ENCODE measurements at regions not wholly inside any gene's neighbourhood (a gene's known extent, or its start where the extent isn't known, plus 50 kb on each side); places are given as distances from the start of the nearest gene placed in this dataset.

GRCh38 chr19:29006057-29006735 is 206.8 kb downstream of the UQCRFS1 start:
- TF ChIP-seq CTCF (IDR thresholded peaks at IDR 0.05), result no peak

GRCh38 chr19:29004796-29005195 is 208.2 kb downstream of the UQCRFS1 start:
- no peak for TF ChIP-seq CTCF (IDR thresholded peaks at IDR 0.05)

- no peak for TF ChIP-seq CTCF (IDR thresholded peaks at IDR 0.05)
Observed at GRCh38 chr19:29003641-29004409, 209.1 kb downstream of the UQCRFS1 start.

GRCh38 chr19:29002336-29002735 is 210.6 kb downstream of the UQCRFS1 start:
- no peak for TF ChIP-seq CTCF (IDR thresholded peaks at IDR 0.05)

GRCh38 chr19:29001597-29002245 is 211.2 kb downstream of the UQCRFS1 start:
- no peak for TF ChIP-seq CTCF (IDR thresholded peaks at IDR 0.05)

GRCh38 chr19:29001141-29001581 is 211.8 kb downstream of the UQCRFS1 start:
- TF ChIP-seq CTCF (IDR thresholded peaks at IDR 0.05), result no peak

- no peak for TF ChIP-seq CTCF (IDR thresholded peaks at IDR 0.05)
Observed at GRCh38 chr19:28999724-29000433, 213.1 kb downstream of the UQCRFS1 start.

All from LNCAP (cell line).